Breast epithelium (tissue), 3 donors: ENCODE measurements at regions not wholly inside any gene's neighbourhood (a gene's known extent, or its start where the extent isn't known, plus 50 kb on each side); places are given as distances from the start of the nearest gene placed in this dataset.

ENCODE experiments used
- CTCF ChIP-seq, 3 donors: fragments of 450-650 bp; IDR thresholded peaks; one replicate each; pipeline ENCODE4 v1.5.1; 2016 to 2017; ENCODE audit warnings: antibody characterized with exemption in 3 of 3, mild to moderate bottlenecking in 3 of 3, moderate library complexity in 3 of 3
- POLR2A ChIP-seq: fragments of 450-650 bp; IDR thresholded peaks from one replicate; pipeline ENCODE4 v1.6.1; 2016; ENCODE audit warnings: antibody characterized with exemption, mild to moderate bottlenecking, moderate library complexity
- POLR2AphosphoS5 ChIP-seq, 3 donors: sonication (generic); formaldehyde crosslinking; IDR thresholded peaks; one replicate each; pipeline ENCODE4 v1.6.1; 2017; ENCODE audit warnings: antibody characterized with exemption in 3 of 3

GRCh38 chr2:19714926-19715325 lies 186.9 kb downstream of the TTC32 start:
- TF ChIP-seq CTCF (IDR thresholded peaks at IDR 0.05) = no peak
- TF ChIP-seq POLR2A = no peak
- no peak for TF ChIP-seq POLR2AphosphoS5 (IDR thresholded peaks at IDR 0.05)
